GM21723 (cell line): ENCODE measurements at regions not wholly inside any gene's neighbourhood (a gene's known extent, or its start where the extent isn't known, plus 50 kb on each side); places are given as distances from the start of the nearest gene placed in this dataset.

ENCODE experiments used
- ATAC-seq: cut with Tn5 transposase; IDR thresholded peaks from one replicate; pipeline ENCODE4 v1.9.1; 2021; ENCODE audit warnings: mild to moderate bottlenecking, moderate library complexity; ENCODE audit not compliant: unreplicated experiment

DNA sequence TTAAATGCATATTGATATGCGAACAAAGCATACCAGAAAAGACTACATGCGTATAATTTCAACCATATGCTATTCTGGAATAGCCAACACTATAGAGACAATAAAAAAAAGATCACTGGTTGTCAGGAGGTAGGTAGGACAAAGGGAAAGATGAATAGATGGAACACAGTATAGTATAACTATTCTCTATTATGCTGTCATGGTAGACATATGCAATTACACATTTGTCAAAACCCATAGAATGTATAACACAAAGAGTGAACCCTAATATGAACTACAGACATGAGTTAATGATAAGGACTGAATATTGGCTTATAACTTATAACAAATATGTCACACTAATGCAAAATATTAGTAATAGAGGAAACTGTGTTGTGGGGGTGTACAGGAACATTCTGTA is 460.8 kb downstream of the TAF11L14 start:
- ATAC-seq = no peak

DNA sequence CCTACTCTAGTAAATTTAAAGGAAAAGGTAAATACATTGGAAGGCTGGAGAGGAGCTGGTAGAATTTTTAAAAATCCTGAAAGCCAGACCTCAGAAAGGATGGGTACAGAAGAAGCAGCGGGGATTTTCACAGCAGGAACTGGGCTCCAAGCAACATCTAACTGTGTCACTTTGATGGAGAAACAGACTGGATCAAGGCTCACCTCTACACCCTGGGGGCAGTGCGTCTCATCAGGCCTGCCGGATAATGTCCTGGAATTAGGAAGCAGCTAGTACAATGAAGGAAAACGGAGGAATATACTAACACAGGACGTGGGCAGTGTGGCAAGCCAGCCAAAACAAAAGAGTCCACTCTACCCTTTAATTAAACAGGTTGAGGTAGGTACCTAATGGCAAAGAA is 463.6 kb downstream of the TAF11L14 start:
- no peak for ATAC-seq

DNA sequence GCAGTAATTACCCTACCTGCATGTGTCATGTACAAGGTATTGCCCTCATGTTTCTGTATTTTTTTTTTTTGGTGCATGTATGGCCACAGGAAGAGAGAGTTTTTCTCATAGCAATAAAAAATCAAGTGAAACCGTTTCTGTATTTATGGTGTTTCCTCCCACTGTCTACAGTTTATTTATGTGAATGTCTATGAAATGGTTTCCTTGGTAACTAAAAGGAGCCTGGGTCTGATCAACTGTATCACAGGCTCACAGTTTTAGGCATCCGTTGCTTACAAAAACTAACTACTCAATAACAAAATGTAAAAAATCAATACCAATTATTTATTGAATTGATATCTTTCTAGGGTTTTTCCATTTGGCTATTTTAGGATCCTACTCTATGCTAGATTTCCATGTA is 464.4 kb downstream of the TAF11L14 start:
- no peak for ATAC-seq

DNA sequence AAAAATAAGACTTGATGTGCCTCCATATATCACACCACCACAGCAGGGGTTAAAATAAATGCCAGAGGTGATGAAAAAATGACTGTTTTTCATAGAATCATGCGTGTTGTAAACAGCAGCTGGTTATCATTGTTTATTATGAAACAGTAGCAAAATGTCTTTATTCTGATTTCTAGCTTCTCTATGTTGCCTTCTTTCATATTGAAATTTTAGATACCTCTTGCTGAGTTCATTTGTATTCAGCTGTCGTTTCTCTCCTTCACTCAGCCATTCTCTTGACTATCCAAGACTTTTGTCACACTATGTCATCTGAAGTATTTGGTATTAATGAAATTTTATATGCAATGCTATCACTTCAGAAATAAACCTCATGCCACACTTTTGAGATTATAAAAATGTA is 465.0 kb downstream of the TAF11L14 start:
- no peak for ATAC-seq

DNA sequence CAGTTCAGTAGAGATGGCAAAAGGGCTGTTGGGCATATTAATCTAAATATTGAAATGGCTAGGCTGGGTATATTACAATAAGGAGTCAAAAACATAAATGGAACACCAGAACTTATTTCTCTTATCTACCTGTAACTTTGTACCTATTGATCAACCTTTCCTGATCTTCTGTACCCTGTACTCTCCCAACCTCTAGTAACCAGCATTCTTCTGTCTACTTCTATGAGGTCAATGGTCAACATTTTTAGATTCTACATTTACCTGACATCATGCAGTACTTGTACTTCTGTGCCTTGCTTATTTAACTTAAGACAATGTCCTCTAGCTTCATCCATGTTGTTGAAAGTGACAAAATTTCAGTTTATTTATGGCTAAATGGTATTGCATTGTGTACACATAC is 467.3 kb downstream of the TAF11L14 start:
- no peak for ATAC-seq

DNA sequence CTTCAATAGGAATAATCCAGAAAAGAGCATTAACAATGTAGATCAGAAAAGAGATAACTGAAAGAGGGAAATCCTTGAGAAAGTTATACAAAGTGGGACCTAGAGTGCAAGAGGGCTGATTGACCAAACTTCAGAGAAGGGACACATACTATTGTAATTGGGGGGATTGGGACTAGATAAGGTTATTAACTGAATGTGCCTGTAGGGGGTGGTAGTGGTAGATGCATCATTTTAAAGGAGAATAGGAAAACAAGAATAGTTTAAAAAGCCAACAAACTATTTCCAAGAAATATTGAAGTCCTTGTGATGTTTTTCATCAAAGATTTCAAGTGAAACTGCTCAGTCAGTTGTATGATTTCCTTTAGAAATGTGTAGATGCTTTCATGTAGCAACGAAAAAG is 468.5 kb downstream of the TAF11L14 start:
- no peak for ATAC-seq

DNA sequence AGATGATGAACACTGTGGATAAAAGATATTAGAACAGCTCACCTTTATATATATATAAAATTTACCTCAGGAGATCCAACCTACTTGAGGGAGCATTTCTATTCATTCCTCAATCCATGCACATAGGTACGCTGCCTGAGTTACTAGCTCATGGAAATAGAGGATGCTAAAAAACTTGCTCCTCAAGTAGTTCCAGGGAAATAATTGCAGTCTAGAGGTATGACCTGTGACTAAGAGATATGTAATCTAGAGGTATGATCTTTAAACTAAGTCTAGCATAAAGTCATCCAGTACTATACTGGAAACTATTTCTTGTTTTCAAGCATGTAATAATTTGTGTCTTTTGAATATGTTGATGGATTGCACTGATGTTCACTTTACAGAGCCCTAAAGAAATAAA is 471.2 kb downstream of the TAF11L14 start:
- no peak for ATAC-seq

DNA sequence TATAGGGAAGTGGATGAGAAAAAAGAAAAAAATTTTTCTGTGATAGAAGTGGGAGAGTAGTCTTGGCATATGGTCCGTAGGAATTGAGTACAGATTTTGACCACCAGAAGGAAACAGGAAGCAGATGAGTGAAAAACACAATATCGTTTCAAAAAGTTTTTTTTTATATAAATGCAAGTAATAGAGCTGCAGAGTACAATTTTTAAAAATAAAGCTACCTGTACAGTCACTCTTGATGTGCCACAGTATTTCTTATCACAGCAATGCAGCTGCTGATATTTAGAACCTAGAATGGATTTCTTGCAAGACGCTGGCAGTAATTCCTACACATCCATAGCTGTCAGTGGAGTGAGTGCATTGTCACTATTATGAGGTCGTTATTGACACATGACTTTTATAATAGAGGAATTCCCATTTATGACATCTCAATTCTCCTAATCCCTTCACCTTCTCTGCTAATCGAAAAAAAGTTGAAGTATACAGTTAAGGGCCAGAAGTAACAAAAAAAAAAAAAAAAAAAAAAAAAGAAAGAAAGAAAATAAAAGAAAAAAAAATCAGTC is 477.7 kb downstream of the TAF11L14 start:
- no peak for ATAC-seq

DNA sequence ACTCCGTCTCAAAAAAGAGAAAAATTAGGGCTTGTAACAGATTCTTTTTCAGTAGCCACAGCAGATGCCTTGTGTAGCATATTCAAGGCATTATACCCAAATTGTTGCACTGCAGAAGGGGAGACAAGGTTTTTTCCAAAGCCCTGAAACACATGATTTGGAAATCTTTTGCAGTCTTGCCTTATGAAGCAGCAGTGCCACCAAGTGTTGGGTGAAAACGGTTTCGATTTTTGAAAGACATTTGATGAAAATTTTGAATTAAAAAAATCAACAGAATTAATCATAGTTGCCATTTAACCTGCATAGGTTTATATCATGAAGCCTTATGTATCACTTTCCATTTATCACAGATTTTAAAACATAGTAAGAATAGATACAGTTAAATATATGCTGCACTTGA is 479.5 kb downstream of the TAF11L14 start:
- no peak for ATAC-seq

DNA sequence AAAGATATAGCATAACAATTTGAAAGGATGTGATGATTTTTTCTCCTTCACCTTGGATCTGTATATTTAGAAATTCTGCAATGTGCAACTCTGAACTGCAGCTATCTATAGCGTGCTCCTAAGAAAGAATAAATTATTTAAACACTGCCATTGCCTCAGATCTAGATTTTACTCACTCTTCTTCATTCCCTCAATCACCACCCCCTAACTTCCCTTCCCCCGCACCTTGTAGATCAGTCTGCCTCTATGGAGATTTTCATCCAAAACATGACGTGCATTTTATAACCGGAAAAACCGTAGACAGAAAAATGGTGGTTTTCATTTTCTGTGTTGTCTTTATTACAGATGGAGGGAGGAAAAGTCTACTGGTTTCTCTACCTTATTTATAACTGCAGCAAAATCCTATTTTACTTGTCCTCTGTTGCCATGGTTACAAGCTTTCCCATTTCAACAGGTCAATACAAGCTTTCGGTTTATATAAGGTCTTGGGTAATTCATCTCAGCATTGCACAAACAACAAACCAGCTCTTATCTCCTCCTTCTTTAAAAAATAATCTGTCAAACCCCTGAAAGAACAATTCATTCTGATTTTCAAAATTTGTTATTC is 480.0 kb downstream of the TAF11L14 start:
- ATAC-seq = no peak

DNA sequence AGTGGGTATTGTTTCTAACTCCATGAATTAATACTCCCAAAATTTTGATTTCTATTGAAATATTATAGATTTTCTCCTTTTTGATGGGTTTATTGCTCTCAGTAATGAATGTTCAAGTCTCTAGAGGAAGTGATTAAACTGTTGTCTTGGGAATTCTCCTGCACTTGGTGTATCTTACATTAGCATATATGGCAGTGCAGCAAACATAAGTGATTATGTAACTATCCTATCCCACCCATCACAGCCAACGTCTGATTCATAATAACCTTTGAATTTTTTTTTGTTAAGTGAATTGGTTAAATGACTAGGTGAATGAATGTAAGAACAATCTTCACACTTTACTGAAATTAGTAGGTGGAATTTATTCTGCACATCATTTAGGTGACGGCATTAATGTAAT is 483.7 kb downstream of the TAF11L14 start:
- no peak for ATAC-seq

DNA sequence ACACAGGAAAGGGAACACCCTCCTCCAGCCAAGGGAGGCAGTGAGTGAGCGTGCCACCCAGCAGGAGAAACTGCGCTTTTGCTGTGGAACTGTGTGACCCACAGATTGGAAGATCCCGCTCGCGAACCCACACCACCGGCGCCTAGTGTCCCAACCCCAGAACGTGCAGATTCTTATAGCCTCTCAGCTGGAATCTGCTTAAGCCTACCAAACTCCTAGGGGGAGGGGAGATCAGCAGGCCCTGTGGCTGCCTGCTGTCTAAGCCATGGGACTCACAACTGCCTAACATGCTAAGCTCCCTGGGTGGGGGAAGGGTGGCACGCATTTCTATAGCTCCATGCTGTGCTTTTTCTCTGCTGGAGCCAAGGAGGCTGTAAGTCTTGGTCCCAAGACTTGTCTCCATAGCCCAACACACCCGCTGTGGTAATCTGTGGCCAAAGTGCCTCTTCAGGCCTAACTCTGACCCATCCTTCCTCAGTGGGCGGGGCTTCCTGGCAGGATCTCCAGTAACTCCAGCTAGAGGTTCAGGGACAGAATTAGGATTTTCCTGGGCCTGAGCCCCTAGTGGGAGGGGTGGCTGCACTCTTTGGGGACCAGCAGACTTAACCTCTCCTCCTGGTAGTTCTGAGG is 485.0 kb downstream of the TAF11L14 start:
- no peak for ATAC-seq

DNA sequence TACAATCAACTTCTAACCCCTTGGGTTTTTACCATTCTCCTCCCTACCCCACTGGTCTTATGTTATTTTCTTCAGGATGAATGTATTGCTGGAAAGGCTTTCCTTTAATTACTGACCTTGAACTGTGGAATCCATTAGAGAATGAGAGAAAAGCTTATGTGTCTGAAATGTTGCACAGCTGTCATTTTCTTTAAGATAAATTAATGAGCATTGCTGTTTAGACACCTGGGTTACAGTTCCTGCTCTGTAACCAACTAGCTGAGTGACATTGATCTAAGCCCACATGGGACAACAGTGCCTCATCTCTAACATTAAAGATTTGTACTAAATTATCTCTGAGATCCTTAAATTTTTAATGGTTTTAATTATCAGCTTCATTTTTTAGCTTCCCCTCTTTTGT is 507.0 kb downstream of the TAF11L14 start:
- no peak for ATAC-seq

DNA sequence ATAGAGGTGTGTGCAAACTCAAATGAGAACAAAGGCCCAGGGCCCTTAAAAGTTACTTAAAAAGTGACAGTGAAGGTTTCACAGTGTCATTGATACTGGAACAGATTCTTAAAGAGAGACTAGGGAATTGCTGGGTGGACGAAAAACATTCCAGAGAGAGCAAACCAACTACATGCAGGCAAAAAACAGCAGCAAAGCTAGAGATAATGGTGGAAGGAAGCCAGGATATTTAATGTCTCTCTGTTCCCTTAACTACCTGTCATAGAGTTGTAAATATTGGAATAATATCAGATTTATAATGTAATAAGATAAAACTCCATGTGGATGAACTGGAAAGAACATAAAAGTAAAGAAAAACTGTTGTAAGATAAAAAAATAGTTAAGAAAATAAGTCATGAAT is 508.6 kb downstream of the TAF11L14 start:
- no peak for ATAC-seq

DNA sequence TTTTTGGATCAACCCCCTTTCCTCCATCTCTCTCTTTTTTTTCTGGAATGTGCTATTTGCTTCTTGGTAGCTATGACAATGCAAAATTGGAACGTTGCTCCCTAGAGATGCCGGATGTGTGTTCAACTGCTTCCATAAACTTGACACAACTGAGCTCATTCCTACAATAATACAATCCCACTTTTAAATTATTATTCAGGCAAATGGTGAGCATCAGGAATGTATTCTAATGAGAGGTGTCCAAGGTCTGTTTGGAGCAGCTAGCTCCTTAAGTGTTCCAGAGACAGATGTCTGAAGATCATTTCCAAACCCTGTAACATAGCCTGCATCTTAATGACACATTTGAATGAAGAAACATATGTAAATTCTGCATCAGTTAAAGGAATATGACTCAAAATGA is 518.4 kb downstream of the TAF11L14 start:
- no peak for ATAC-seq

DNA sequence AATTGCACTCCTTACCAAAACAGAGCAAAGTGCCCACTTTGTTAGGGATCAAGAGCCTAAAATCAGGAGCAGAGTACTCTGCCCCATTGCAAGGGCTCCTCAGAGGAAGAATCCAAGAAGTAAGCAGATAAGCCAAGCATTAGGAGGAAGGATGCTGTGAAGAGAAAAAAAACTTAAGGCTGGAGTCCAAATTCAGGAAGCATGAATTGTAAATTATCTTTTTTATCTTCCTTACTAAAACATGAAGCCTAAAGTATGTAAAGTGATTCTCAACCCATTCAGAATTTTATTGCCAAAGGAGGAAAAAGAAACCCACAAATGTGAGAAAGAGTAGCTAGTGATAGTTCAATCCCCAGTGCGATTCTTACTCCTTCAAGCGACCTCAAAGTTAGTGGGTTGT is 523.9 kb downstream of the TAF11L14 start:
- ATAC-seq = no peak

DNA sequence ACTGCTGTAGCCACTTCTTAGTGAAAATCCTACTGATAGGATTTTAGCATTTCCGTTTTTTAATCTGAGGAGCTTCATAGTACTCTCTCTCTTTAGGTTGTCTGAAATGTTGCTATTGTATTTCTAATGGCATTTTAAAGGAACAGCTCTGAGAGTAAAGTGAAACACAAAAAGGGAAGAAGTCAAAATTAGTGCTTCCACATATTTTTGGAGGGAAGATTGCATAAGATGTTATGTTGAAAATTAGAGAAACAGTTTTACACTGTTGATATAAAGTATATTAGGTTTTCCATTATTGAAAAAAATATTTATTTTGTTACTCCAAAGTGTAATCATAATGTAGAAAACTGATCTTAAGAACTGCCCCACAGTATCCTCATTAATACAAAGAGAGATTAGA is 525.1 kb downstream of the TAF11L14 start:
- ATAC-seq = no peak

DNA sequence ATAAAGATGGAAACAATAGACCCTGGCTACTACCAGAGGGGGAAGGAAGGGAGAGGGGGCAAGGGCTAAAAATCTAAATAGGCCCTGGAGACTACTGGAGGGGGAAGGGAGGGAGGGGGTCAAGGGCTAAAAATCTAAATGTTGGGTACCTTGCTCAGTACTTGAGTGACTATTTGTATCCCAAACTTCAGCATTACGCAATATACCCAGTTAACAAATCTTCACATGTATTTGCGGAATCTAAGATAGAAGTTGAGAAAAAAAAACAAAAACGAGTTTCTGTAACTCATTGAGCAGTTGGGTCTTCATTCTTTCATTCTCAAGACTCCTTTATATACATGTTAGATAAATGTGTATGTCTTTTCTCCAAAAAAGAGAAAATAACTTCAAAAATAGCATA is 537.4 kb downstream of the TAF11L14 start:
- ATAC-seq = no peak

DNA sequence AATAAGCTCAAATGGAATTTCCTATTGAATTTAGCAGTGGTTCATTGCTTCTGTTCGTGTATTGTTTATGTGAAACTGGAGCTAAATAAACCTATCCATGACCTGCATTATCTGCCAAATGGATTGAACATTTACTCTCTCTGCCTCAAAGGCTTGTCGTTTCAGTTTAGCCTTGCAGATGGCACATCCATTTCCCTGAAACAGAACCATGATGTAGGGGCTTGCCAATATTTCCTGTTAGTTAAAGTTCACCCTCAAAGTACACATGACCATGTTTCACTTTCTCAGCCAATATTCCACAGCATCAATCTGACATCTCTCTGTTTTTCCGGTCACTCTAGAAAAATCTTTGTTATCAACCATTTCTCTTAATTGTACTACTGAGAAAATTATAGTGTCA is 545.3 kb downstream of the TAF11L14 start:
- no peak for ATAC-seq

DNA sequence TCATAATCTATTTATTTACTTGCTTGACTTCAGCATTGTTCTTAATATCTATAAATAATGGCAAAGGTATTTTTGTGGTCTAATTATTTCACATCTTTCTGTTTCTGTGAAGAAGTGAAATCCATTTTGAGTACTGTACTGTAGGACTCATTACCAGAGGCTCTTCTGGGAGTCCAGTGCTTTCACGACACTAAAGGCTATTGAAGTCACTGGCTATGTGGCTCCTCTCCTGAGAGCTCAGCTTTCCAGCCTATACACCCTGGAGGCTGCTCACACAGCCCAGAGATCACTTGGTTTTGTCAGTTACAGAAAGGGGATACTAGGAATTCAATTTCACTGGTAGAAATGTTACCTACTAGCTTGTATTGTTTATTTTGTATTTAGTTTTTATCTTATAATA is 547.3 kb downstream of the TAF11L14 start:
- no peak for ATAC-seq

DNA sequence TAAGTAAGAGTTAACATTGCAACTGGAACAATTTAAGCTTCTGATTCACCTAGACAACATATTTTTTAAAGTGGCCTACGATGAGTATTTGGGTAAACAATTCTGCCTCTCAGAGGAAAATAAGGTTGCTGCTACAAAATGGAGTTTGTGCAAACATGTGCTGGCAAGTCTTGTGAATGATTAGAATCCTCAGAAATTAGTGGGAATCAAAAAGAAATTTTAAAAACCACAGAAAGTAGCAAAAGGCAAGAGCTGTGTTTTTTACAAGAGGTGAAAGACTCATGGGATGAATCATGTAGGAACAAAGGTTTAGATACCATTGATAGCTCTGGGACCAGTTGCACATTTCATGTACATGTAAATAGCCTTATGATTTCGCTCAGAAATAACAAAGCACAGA is 561.6 kb downstream of the TAF11L14 start:
- no peak for ATAC-seq

DNA sequence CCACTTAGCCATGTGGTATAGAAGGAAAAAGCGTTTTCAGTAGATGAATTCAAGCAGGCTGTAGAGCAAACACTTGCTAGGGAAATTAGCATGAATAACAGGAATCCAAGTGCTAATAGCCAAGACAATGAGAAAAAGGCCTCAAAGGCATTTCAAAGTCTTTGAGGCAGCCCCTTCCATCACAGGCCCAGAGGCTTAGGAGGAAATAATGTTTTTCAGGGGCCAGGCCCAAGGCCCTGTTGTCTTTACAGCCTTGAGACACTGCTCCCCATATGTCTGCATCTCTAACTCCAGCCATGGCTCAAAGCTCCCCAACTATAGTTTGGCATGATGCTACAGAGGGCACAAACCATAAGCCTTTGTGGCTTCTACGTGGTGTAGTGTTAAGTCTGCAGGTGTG is 563.5 kb downstream of the TAF11L14 start:
- ATAC-seq = no peak

DNA sequence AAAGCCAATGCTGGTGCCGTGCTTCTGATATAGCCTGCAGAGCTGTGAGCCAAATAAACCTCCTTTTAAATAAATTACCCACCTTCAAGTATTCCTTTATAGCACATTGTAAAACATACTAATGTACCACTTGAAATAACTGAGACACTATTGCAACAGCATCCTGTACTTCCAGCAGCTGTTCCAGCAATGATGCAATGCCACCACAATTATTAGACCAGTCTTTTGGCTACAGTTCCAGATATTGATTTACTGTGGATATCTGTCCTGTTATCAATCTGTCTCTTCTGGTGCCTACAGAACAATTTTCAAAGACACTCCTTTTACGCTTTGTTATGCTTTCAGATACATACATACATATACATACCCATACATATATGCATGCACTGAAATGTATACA is 567.9 kb downstream of the TAF11L14 start:
- no peak for ATAC-seq
